OCI-LY1 (cell line): ENCODE measurements at regions not wholly inside any gene's neighbourhood (a gene's known extent, or its start where the extent isn't known, plus 50 kb on each side); places are given as distances from the start of the nearest gene placed in this dataset.

Experiments
- CTCF ChIP-seq: fragments of 200-600 bp; sonication (generic), shearing (Covaris generic); IDR thresholded peaks from 2 replicates; pipeline ENCODE4 v1.5.1; 2017; ENCODE audit warnings: mild to moderate bottlenecking, antibody characterized with exemption, low read length, moderate library complexity, mixed read lengths
- EZH2 ChIP-seq: fragments of 200-600 bp; sonication (generic), shearing (Covaris generic); IDR thresholded peaks from 2 replicates; pipeline ENCODE4 v1.8.0; 2017; ENCODE audit warnings: borderline replicate concordance, mixed run types, mild to moderate bottlenecking, antibody characterized with exemption, low read length, moderate library complexity, mixed read lengths

GRCh38 chr2:66306483-66306882 lies 128.4 kb upstream of the MEIS1 start:
- TF ChIP-seq CTCF (no peak), EZH2 (no peak)
